CD1c-positive myeloid dendritic cell (primary cell): ENCODE measurements at regions not wholly inside any gene's neighbourhood (a gene's known extent, or its start where the extent isn't known, plus 50 kb on each side); places are given as distances from the start of the nearest gene placed in this dataset.
"Not testable (repeated sequence)": the region's sequence is repeated elsewhere in the genome, so short reads cannot be mapped to it uniquely, and the experiment has no call there.

ENCODE experiments used
- DNase-seq: peaks from one replicate; pipeline ENCODE4 v3.0.0-alpha.2; 2016; ENCODE audit errors: extremely low spot score

GRCh38 chr22:48739348-48740085 is 1088.2 kb downstream of the BRD1 start:
- no peak for DNase-seq

- DNase-seq, result no peak
These were observed 1089.3 kb downstream of the BRD1 start for GRCh38 chr22:48738204-48738980.

GRCh38 chr22:48737461-48738203 is 1090.0 kb downstream of the BRD1 start:
- no peak for DNase-seq

GRCh38 chr22:48736593-48737460 is 1090.8 kb downstream of the BRD1 start:
- no peak for DNase-seq

- DNase-seq, result no peak
These were observed 1092.7 kb downstream of the BRD1 start for GRCh38 chr22:48734961-48735360.

GRCh38 chr22:48734359-48734758 is 1093.3 kb downstream of the BRD1 start:
- DNase-seq, result no peak

- no peak for DNase-seq
These were observed 1098.0 kb downstream of the BRD1 start for GRCh38 chr22:48729499-48730171.

- no peak for DNase-seq
These were observed 1100.1 kb downstream of the BRD1 start for GRCh38 chr22:48727454-48728058.

GRCh38 chr22:48724899-48725298 is 1102.8 kb downstream of the BRD1 start:
- DNase-seq, result no peak

- DNase-seq, result no peak
These were observed 1105.0 kb downstream of the BRD1 start for GRCh38 chr22:48722661-48723060.

- no peak for DNase-seq
These were observed 1106.3 kb downstream of the BRD1 start for GRCh38 chr22:48721395-48721669.

GRCh38 chr22:48720662-48721394 is 1106.8 kb downstream of the BRD1 start:
- no peak for DNase-seq

- no peak for DNase-seq
These were observed 1107.6 kb downstream of the BRD1 start for GRCh38 chr22:48719978-48720661.

- DNase-seq, result no peak
These were observed 1108.7 kb downstream of the BRD1 start for GRCh38 chr22:48718818-48719500.

GRCh38 chr22:48717883-48718817 is 1109.5 kb downstream of the BRD1 start:
- no peak for DNase-seq

- no peak for DNase-seq
These were observed 1110.4 kb downstream of the BRD1 start for GRCh38 chr22:48717076-48717810.

GRCh38 chr22:48716154-48716553 is 1111.5 kb downstream of the BRD1 start:
- not testable (repeated sequence) for DNase-seq
